T-helper 2 cell treated with Interferon-gamma antibody and Interleukin-4, amounts not matched to agents 5 μg/mL and 100 μg/mL, for 36 hours (primary cell): ENCODE measurements at regions not wholly inside any gene's neighbourhood (a gene's known extent, or its start where the extent isn't known, plus 50 kb on each side); places are given as distances from the start of the nearest gene placed in this dataset.

Experiments used
- DNase-seq: peaks from one replicate; pipeline ENCODE4 v3.0.0; 2021; ENCODE audit warnings: low spot score
- H3K27ac Mint-ChIP-seq: one replicate; pipeline ENCODE4 v1.8.0; 2021; ENCODE audit warnings: mild to moderate bottlenecking, mixed read lengths
- H3K27me3 Mint-ChIP-seq: one replicate; pipeline ENCODE4 v1.8.0; 2021; ENCODE audit warnings: low read depth, mixed read lengths
- H3K36me3 Mint-ChIP-seq: one replicate; pipeline ENCODE4 v1.8.0; 2021; ENCODE audit warnings: low read depth, mixed read lengths
- H3K4me1 Mint-ChIP-seq: one replicate; pipeline ENCODE4 v1.8.0; 2021; ENCODE audit warnings: low read depth, mixed read lengths
- H3K4me3 Mint-ChIP-seq: one replicate; pipeline ENCODE4 v1.8.0; 2022; ENCODE audit warnings: mild to moderate bottlenecking, moderate library complexity, mixed read lengths
- H3K9me3 Mint-ChIP-seq: one replicate; pipeline ENCODE4 v1.8.0; 2021; ENCODE audit warnings: mixed read lengths

DNA sequence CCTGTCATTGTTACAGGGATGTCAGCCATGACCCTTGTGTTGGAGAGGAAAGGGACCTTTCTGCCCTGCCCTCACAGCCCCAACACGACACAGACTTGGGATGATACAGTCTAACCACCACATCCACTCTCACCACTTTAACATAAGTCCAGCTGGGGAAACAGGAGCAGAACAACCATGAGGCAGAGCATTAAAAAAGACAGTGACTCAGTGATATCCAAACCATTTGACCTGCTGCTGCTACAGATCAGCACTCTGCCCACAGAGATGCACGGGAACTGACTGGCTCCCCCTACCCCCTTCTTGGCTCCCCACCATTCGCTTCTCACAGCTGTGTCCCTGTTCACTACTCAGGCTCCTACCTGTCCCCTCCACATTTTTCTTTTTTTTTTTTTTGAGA is 458.6 kb downstream of the ZNF608 start:
- DNase-seq: no peak
- H3K27me3 Mint-ChIP-seq: no peaks in the 10 kb centered on the region
- H3K4me3 Mint-ChIP-seq: no peak overlapping the region
- no peaks in the 10 kb centered on the region for H3K36me3 Mint-ChIP-seq
- no peaks in the 10 kb centered on the region for H3K9me3 Mint-ChIP-seq
- H3K4me1 Mint-ChIP-seq: no peaks in the 10 kb centered on the region
- H3K27ac Mint-ChIP-seq: no peak overlapping the region

DNA sequence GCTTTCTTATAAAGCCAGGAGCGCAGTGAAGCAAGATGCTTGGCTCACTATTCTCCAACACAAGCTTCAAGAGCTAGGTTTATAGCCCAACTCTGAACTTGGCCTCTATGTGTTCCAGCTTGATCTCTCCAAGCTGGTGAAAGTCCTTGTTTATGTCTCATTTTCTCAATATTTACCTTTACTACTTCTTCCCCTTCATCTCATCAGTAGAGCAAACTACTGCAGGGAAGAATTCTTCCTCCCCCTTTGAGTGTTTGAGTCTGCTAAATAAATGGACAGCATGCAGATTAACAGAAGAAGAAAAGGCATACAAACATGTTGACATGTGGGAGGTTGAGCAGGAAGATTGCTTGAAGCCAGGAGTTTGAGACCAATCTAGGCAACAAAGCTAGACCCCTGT is 460.7 kb downstream of the ZNF608 start:
- Mint-ChIP-seq H3K27me3 (no peaks in the 10 kb centered on the region), H3K9me3 (no peaks in the 10 kb centered on the region), H3K4me1 (no peaks in the 10 kb centered on the region), H3K4me3 (no peak overlapping the region), H3K27ac (no peak overlapping the region), H3K36me3 (no peaks in the 10 kb centered on the region)
- no peak for DNase-seq

DNA sequence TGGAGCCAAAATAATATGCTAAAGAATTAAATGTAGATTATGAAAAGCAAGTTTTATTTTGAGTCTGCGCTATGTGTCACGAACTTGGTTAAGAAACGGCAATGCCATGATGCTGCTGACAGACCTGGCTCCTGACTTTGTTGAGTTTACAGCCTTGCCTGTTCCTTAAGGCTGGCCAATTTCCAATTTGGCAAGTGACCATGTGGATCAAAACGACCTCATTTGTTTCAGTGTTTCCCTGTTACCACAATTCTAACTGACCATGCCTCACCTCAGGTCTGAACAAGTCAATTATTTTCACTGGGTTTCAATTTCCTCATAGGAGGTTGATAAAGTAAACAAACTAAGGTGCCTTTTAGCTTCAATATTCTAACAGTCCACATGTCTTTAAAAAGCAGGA is 461.4 kb downstream of the ZNF608 start:
- H3K27ac Mint-ChIP-seq: no peak overlapping the region
- H3K27me3 Mint-ChIP-seq: no peaks in the 10 kb centered on the region
- DNase-seq: no peak
- no peaks in the 10 kb centered on the region for H3K4me1 Mint-ChIP-seq
- H3K36me3 Mint-ChIP-seq: no peaks in the 10 kb centered on the region
- H3K4me3 Mint-ChIP-seq: no peak overlapping the region
- no peaks in the 10 kb centered on the region for H3K9me3 Mint-ChIP-seq

- no peak for DNase-seq
- no peak overlapping the region for H3K4me3 Mint-ChIP-seq
- no peak overlapping the region for H3K27ac Mint-ChIP-seq
- H3K36me3 Mint-ChIP-seq: no peaks in the 10 kb centered on the region
- H3K4me1 Mint-ChIP-seq: no peaks in the 10 kb centered on the region
- no peaks in the 10 kb centered on the region for H3K9me3 Mint-ChIP-seq
- no peaks in the 10 kb centered on the region for H3K27me3 Mint-ChIP-seq
Measured at GRCh38 chr5:124283031-124283430, 463.4 kb downstream of the ZNF608 start.

DNA sequence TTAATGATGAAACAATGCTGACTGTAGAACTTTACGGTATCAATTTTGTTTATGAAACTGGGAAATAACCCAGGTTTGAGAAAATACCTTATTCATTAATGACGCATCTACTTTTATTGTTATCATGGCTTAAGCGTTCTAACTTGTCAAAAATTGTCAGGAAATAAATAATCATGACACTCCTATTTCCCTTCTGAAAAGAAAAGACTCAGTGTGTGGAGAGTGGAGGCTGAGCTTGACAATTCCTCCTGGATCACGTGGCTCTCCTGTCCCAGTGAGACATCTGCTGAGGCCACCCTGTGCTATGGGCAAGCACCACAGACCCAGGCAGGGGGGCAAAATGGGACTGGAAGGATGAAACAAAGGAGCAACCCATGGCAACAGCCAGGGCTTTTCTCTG is 466.4 kb downstream of the ZNF608 start:
- DNase-seq: no peak
- Mint-ChIP-seq H3K4me3 (no peak overlapping the region), H3K36me3 (no peaks in the 10 kb centered on the region), H3K9me3 (no peaks in the 10 kb centered on the region), H3K27me3 (no peaks in the 10 kb centered on the region), H3K4me1 (no peaks in the 10 kb centered on the region), H3K27ac (no peak overlapping the region)

DNA sequence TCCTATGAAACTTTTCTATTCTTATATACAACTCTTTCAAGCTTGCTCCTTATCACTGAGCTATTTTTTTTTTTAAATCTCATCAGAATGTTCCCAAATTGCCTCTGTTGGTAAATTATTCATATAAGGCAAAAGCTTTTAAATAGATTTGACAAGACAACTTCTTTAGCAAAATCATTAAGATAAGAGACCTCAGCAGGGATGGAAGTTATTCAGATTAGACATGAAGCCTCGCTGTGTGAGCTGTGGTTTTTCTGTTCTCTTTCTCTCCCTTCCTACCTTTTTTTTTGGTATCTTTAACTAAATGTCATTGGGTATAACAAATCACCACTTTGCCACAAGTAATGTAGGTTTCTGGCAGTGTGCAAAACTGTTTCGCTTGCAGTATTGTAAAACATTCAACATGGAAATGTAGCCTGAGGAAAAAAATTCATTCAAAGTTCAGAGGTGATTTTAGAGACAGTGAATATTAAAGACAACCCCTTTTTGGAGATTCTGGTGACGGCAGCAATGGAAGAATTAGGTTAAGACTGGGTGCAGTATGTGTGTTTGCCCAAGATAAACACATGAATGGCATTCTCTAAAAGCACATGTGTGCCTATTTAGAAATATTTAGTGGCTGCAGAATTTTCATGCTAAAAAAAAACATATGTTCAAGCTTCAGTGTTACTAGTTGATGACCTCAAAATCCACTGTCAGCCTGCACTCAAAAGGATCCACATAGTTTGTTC is 467.1 kb downstream of the ZNF608 start:
- no peak overlapping the region for H3K4me3 Mint-ChIP-seq
- H3K36me3 Mint-ChIP-seq: no peaks in the 10 kb centered on the region
- H3K27ac Mint-ChIP-seq: no peak overlapping the region
- H3K4me1 Mint-ChIP-seq: no peaks in the 10 kb centered on the region
- H3K9me3 Mint-ChIP-seq: no peaks in the 10 kb centered on the region
- H3K27me3 Mint-ChIP-seq: no peaks in the 10 kb centered on the region
- no peak for DNase-seq

DNA sequence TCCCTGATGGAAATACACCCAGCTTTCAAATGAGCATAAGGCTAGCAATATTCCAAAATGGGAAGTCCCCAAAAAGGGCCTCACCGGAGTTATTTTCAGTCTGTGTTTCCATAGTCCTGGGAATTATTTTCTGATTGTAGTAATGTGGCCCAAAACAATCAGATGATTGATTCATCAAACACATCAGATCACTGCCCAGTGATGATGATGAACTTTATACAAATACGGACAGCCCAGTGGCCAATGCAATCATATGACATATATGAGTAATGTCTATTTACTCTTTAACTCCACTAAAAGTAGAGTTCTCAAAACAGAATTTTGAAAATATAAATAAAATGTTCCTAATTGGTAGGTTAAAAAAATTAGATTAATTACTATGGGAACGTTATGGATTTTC is 467.8 kb downstream of the ZNF608 start:
- H3K9me3 Mint-ChIP-seq: no peaks in the 10 kb centered on the region

GRCh38 chr5:124277767-124278545 is 468.5 kb downstream of the ZNF608 start:
- H3K27ac Mint-ChIP-seq: no peak overlapping the region
- H3K9me3 Mint-ChIP-seq: no peaks in the 10 kb centered on the region
- no peaks in the 10 kb centered on the region for H3K27me3 Mint-ChIP-seq
- H3K4me1 Mint-ChIP-seq: no peaks in the 10 kb centered on the region
- no peak overlapping the region for H3K4me3 Mint-ChIP-seq
- H3K36me3 Mint-ChIP-seq: no peaks in the 10 kb centered on the region
- no peak for DNase-seq

More for the DNA sequence above, 467.8 kb downstream of the ZNF608 start:
- no peak overlapping the region for H3K4me3 Mint-ChIP-seq
- H3K27ac Mint-ChIP-seq: no peak overlapping the region
- no peaks in the 10 kb centered on the region for H3K27me3 Mint-ChIP-seq
- H3K4me1 Mint-ChIP-seq: no peaks in the 10 kb centered on the region
- DNase-seq: no peak
- H3K36me3 Mint-ChIP-seq: no peaks in the 10 kb centered on the region

DNA sequence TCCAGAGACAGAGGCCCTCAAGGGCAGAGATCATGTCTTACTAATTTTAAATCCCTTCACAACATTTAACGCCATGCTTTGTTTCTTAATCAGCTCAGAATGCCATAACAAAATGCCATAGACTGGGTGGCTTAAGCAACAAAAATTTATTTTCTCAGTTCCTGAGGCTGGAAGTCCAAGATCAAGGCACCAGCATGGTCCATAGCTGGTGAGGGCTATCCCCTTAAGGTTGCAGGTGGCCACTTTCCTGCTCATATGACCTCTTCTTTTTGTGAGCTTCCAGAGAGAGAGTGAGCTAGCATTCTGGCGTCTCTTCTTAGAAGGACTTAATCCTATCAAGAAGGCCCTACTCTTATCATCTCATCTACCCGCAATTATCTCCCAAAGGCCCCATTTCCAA is 470.3 kb downstream of the ZNF608 start:
- no peaks in the 10 kb centered on the region for H3K9me3 Mint-ChIP-seq
- no peak overlapping the region for H3K27ac Mint-ChIP-seq
- H3K27me3 Mint-ChIP-seq: no peaks in the 10 kb centered on the region
- H3K4me3 Mint-ChIP-seq: no peak overlapping the region
- no peaks in the 10 kb centered on the region for H3K36me3 Mint-ChIP-seq
- DNase-seq: no peak
- H3K4me1 Mint-ChIP-seq: no peaks in the 10 kb centered on the region

GRCh38 chr5:124274949-124275348 is 471.5 kb downstream of the ZNF608 start:
- Mint-ChIP-seq H3K9me3 (no peaks in the 10 kb centered on the region), H3K27me3 (no peaks in the 10 kb centered on the region), H3K36me3 (no peaks in the 10 kb centered on the region), H3K4me1 (no peaks in the 10 kb centered on the region), H3K27ac (no peak overlapping the region), H3K4me3 (no peak overlapping the region)
- DNase-seq: no peak

DNA sequence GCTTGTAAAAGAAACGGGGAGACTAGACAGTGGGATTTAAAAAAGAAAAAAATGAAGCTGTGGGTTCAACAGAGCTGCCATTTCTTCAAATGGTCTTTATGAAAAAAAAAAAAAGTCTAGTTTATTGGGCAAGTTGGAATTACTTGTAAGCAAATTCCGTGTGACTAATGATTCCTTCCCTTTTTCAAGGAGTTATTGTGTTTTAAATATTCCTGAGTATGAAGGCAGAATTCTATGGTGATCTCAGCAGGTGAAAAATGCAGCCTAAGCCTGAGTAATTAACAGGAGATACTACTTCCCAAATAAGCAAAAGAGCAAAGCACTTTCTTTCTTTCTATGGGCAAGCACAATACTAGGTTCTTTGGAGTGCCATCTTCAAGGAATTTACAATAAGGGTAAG is 481.9 kb downstream of the ZNF608 start:
- Mint-ChIP-seq H3K9me3 (no peaks in the 10 kb centered on the region), H3K27ac (no peak overlapping the region), H3K4me3 (no peak overlapping the region), H3K27me3 (no peaks in the 10 kb centered on the region), H3K36me3 (no peaks in the 10 kb centered on the region), H3K4me1 (no peaks in the 10 kb centered on the region)
- DNase-seq: no peak

DNA sequence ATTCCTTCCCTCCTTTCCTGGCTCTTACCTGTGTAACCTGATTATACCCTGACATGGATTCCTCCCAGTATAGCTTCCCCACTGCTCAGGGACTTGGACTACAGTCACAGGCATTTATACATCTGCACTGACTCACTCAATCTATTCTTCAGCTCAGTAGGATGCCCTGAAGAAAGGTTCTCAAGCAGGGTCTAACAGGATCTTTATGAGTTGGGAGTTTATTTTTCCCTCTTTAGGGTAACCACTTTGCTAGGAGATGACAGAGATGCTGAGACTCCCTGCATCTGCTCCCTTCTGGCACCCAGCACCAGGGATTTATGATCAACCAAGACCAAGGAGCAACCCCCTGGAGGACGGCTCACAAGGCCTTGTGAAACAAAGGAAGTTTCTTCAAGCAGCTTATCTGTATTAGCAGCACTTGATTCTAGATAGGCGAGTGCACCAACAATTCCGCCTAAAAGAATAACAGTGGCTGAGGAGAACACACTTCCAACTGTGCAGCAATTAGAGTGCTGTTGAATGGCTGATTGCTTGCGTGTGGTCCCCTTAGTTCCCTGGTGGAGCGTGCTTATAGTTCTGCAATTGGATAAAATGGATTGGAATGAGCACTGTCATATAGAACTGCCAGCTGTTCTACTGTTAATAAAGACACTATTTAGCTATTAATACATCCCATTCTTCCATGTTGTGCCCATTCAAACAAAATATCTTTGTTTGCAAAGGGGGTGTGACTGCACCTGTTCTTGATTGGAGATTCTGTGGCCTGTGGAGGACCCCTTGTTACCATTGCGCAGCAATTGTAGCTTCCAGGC is 482.6 kb downstream of the ZNF608 start:
- H3K4me3 Mint-ChIP-seq: no peak overlapping the region
- no peak for DNase-seq
- no peaks in the 10 kb centered on the region for H3K27me3 Mint-ChIP-seq
- no peak overlapping the region for H3K27ac Mint-ChIP-seq
- H3K9me3 Mint-ChIP-seq: no peaks in the 10 kb centered on the region
- H3K36me3 Mint-ChIP-seq: no peaks in the 10 kb centered on the region
- no peaks in the 10 kb centered on the region for H3K4me1 Mint-ChIP-seq

DNA sequence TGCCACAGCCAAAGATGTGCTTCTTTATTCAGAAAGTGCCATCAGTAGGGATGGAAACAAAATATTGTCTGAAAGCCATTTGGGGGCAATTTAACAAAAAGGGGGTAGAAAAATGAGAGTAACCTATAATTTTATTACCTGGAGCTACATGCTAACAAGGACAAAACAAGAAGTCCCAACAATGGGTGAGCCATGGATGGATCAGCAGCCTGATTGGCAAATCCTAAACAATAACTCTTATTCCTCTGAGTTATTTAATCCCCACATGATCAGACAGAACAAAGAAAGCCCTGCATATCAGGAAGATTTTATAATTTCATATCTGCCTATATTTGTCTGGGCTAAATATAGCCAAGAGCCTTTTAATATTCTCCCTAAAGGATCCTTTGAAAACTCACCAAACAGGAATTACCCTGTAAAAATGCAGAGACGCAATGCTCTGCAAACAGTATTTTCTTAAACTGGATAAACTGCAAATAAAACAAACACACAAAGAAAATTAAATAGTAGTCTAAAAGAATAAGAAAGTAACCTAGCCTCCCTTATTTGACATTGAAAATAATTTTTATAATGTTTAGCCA is 483.4 kb downstream of the ZNF608 start:
- DNase-seq: no peak
- H3K27ac Mint-ChIP-seq: no peak overlapping the region
- H3K9me3 Mint-ChIP-seq: no peaks in the 10 kb centered on the region
- no peaks in the 10 kb centered on the region for H3K4me1 Mint-ChIP-seq
- no peak overlapping the region for H3K4me3 Mint-ChIP-seq
- no peaks in the 10 kb centered on the region for H3K27me3 Mint-ChIP-seq
- H3K36me3 Mint-ChIP-seq: no peaks in the 10 kb centered on the region

DNA sequence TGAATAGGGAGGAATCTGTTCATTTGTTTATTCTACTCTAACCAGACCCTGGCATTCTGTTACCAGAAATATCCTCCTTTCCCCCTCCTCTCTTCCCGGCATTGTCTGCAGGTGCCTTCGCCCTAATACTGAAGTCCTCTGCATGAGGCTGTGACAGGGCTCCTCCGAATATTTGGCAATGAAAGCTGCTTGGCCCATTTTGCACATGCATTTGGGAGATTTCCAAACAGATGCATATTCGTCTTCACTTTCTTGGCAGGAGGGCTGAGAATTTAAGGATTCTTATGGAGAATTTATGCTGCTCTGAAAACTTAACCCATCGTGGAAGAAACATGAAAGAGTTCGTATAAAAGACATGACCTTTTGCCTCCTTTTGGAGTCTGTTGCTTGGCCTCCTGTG is 484.0 kb downstream of the ZNF608 start:
- H3K27me3 Mint-ChIP-seq: no peaks in the 10 kb centered on the region
- no peaks in the 10 kb centered on the region for H3K9me3 Mint-ChIP-seq
- no peaks in the 10 kb centered on the region for H3K4me1 Mint-ChIP-seq
- H3K27ac Mint-ChIP-seq: no peak overlapping the region
- no peak overlapping the region for H3K4me3 Mint-ChIP-seq
- DNase-seq: no peak
- H3K36me3 Mint-ChIP-seq: no peaks in the 10 kb centered on the region
